ENCODE measurements at regions not wholly inside any gene's neighbourhood (a gene's known extent, or its start where the extent isn't known, plus 50 kb on each side); places are given as distances from the start of the nearest gene placed in this dataset.

DNA sequence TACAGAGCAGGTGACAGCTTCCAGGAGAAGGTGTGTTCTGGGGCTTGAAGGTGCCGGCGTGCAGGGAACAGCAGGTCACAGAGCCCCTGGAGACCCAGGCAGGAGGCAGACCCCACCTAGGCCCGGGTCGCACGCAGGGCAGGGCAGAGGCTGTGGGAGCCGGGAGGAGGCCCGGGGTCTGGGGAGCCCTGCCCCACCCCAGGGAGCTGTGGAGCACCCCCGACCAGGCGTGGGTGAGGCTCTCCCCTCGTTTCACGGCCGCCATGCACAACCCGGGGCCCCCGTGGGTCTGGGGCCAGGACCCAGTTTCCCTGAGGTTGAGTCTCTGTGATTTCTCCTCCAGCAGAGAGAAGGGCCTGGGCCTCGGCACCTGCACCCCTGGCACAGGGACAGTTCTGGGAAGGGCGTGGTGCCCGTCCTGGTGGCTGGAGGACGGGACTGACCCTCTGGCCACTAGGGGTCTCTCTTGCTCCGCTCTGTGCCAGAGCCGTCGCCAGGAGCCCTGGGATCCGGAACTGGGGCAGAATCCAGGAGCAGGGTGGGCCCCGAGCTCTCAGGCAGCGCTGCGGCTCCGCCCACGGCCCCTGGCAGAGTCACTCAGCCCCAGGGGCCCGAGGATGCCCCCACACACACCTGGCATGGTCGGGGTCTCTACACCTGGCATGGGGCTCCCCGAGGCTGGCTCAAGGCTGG, 75.2 kb upstream of the FBRSL1 start (continued):
- TF ChIP-seq, protein P1, sequence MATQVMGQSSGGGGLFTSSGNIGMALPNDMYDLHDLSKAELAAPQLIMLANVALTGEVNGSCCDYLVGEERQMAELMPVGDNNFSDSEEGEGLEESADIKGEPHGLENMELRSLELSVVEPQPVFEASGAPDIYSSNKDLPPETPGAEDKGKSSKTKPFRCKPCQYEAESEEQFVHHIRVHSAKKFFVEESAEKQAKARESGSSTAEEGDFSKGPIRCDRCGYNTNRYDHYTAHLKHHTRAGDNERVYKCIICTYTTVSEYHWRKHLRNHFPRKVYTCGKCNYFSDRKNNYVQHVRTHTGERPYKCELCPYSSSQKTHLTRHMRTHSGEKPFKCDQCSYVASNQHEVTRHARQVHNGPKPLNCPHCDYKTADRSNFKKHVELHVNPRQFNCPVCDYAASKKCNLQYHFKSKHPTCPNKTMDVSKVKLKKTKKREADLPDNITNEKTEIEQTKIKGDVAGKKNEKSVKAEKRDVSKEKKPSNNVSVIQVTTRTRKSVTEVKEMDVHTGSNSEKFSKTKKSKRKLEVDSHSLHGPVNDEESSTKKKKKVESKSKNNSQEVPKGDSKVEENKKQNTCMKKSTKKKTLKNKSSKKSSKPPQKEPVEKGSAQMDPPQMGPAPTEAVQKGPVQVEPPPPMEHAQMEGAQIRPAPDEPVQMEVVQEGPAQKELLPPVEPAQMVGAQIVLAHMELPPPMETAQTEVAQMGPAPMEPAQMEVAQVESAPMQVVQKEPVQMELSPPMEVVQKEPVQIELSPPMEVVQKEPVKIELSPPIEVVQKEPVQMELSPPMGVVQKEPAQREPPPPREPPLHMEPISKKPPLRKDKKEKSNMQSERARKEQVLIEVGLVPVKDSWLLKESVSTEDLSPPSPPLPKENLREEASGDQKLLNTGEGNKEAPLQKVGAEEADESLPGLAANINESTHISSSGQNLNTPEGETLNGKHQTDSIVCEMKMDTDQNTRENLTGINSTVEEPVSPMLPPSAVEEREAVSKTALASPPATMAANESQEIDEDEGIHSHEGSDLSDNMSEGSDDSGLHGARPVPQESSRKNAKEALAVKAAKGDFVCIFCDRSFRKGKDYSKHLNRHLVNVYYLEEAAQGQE (tag by site-specific recombination; IDR thresholded peaks at IDR 0.05), result no peak
- peak; percentile 84; the same call in 1 of the 2 replicates for TF ChIP-seq KLF7 (tag by site-specific recombination; IDR thresholded peaks at IDR 0.05; ENCODE audit: borderline replicate concordance)
- peak; percentile 64; the same call in 1 of the 2 replicates for TF ChIP-seq ZNF121 (tag by site-specific recombination; IDR thresholded peaks at IDR 0.05)
- TF ChIP-seq, protein P2, sequence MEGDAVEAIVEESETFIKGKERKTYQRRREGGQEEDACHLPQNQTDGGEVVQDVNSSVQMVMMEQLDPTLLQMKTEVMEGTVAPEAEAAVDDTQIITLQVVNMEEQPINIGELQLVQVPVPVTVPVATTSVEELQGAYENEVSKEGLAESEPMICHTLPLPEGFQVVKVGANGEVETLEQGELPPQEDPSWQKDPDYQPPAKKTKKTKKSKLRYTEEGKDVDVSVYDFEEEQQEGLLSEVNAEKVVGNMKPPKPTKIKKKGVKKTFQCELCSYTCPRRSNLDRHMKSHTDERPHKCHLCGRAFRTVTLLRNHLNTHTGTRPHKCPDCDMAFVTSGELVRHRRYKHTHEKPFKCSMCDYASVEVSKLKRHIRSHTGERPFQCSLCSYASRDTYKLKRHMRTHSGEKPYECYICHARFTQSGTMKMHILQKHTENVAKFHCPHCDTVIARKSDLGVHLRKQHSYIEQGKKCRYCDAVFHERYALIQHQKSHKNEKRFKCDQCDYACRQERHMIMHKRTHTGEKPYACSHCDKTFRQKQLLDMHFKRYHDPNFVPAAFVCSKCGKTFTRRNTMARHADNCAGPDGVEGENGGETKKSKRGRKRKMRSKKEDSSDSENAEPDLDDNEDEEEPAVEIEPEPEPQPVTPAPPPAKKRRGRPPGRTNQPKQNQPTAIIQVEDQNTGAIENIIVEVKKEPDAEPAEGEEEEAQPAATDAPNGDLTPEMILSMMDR (tag by site-specific recombination; IDR thresholded peaks at IDR 0.05), result peak; percentile 93
- TF ChIP-seq, protein P3, sequence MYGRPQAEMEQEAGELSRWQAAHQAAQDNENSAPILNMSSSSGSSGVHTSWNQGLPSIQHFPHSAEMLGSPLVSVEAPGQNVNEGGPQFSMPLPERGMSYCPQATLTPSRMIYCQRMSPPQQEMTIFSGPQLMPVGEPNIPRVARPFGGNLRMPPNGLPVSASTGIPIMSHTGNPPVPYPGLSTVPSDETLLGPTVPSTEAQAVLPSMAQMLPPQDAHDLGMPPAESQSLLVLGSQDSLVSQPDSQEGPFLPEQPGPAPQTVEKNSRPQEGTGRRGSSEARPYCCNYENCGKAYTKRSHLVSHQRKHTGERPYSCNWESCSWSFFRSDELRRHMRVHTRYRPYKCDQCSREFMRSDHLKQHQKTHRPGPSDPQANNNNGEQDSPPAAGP (tag by site-specific recombination; IDR thresholded peaks at IDR 0.05), result peak; percentile 88
- peak; percentile 32; the same call in 1 of the 2 replicates for TF ChIP-seq ZBTB17 (tag by site-specific recombination; IDR thresholded peaks at IDR 0.05)
- peak; percentile 97 for TF ChIP-seq ZNF654 (tag by site-specific recombination; IDR thresholded peaks at IDR 0.05; ENCODE audit: low read depth)
- TF ChIP-seq ZNF423 (tag by site-specific recombination; IDR thresholded peaks at IDR 0.05), result 0 out of 2 replicates have a peak, but pooled peaks have one; percentile 31
- peak; percentile 80 for TF ChIP-seq IKZF3 (tag by site-specific recombination; IDR thresholded peaks at IDR 0.05)
- TF ChIP-seq ZNF785 (tag by site-specific recombination; IDR thresholded peaks at IDR 0.05), result no peak
- no peak for TF ChIP-seq ZNF701 (tag by site-specific recombination; IDR thresholded peaks at IDR 0.05)
- no peak for TF ChIP-seq YY2 (tag by site-specific recombination; IDR thresholded peaks at IDR 0.05)
- TF ChIP-seq KLF1 (tag by site-specific recombination; IDR thresholded peaks at IDR 0.05), result peak; percentile 89
- TF ChIP-seq ZNF354C (tag by site-specific recombination; IDR thresholded peaks at IDR 0.05; ENCODE audit: borderline replicate concordance, low read depth), result no peak
- peak; percentile 51; the same call in 1 of the 2 replicates for TF ChIP-seq ZXDB (tag by site-specific recombination; IDR thresholded peaks at IDR 0.05)
- peak; percentile 72 for TF ChIP-seq ZBTB8A (tag by site-specific recombination; IDR thresholded peaks at IDR 0.05)
- peak; percentile 46; the same call in 1 of the 2 replicates for TF ChIP-seq ZBTB48 (tag by site-specific recombination; IDR thresholded peaks at IDR 0.05)
- TF ChIP-seq OSR2 (tag by site-specific recombination; IDR thresholded peaks at IDR 0.05), result no peak
- TF ChIP-seq ZNF416 (tag by site-specific recombination; IDR thresholded peaks at IDR 0.05), result no peak
- TF ChIP-seq ZFP69B (tag by site-specific recombination; IDR thresholded peaks at IDR 0.05), result peak; percentile 96
- 0 out of 2 replicates have a peak, but pooled peaks have one; percentile 26 for TF ChIP-seq ZNF391 (tag by site-specific recombination; IDR thresholded peaks at IDR 0.05; ENCODE audit: borderline replicate concordance, low read depth)
- TF ChIP-seq, protein P4, sequence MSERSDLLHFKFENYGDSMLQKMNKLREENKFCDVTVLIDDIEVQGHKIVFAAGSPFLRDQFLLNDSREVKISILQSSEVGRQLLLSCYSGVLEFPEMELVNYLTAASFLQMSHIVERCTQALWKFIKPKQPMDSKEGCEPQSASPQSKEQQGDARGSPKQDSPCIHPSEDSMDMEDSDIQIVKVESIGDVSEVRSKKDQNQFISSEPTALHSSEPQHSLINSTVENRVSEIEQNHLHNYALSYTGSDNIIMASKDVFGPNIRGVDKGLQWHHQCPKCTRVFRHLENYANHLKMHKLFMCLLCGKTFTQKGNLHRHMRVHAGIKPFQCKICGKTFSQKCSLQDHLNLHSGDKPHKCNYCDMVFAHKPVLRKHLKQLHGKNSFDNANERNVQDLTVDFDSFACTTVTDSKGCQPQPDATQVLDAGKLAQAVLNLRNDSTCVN (tag by site-specific recombination; optimal IDR thresholded peaks at IDR 0.05), result peak; percentile 15
- TF ChIP-seq KLF9 (tag by site-specific recombination; IDR thresholded peaks at IDR 0.05; ENCODE audit: low read depth), result peak; percentile 86
- no peak for TF ChIP-seq ZNF140 (tag by site-specific recombination; IDR thresholded peaks at IDR 0.05)
- TF ChIP-seq, protein P5, sequence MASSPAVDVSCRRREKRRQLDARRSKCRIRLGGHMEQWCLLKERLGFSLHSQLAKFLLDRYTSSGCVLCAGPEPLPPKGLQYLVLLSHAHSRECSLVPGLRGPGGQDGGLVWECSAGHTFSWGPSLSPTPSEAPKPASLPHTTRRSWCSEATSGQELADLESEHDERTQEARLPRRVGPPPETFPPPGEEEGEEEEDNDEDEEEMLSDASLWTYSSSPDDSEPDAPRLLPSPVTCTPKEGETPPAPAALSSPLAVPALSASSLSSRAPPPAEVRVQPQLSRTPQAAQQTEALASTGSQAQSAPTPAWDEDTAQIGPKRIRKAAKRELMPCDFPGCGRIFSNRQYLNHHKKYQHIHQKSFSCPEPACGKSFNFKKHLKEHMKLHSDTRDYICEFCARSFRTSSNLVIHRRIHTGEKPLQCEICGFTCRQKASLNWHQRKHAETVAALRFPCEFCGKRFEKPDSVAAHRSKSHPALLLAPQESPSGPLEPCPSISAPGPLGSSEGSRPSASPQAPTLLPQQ (tag by site-specific recombination; IDR thresholded peaks at IDR 0.05), result peak; percentile 97
- TF ChIP-seq SP7 (tag by site-specific recombination; IDR thresholded peaks at IDR 0.05), result peak; percentile 59
- TF ChIP-seq, protein P6, sequence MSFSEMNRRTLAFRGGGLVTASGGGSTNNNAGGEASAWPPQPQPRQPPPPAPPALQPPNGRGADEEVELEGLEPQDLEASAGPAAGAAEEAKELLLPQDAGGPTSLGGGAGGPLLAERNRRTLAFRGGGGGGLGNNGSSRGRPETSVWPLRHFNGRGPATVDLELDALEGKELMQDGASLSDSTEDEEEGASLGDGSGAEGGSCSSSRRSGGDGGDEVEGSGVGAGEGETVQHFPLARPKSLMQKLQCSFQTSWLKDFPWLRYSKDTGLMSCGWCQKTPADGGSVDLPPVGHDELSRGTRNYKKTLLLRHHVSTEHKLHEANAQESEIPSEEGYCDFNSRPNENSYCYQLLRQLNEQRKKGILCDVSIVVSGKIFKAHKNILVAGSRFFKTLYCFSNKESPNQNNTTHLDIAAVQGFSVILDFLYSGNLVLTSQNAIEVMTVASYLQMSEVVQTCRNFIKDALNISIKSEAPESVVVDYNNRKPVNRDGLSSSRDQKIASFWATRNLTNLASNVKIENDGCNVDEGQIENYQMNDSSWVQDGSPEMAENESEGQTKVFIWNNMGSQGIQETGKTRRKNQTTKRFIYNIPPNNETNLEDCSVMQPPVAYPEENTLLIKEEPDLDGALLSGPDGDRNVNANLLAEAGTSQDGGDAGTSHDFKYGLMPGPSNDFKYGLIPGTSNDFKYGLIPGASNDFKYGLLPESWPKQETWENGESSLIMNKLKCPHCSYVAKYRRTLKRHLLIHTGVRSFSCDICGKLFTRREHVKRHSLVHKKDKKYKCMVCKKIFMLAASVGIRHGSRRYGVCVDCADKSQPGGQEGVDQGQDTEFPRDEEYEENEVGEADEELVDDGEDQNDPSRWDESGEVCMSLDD (tag by site-specific recombination; IDR thresholded peaks at IDR 0.05), result peak; percentile 19

Measured in HEK293 (cell line).